Prostate gland (tissue), 2 donors: ENCODE measurements at regions not wholly inside any gene's neighbourhood (a gene's known extent, or its start where the extent isn't known, plus 50 kb on each side); places are given as distances from the start of the nearest gene placed in this dataset.

Experiments used
- DNase-seq: peaks from one replicate; pipeline ENCODE4 v3.0.0-alpha.2; 2019; ENCODE audit warnings: low spot score
- H3K27ac ChIP-seq, 2 donors: fragments of 200-600 bp; sonication (generic); 2 replicates each; pipeline ENCODE4 v1.5.1; 2017 to 2019
- H3K27me3 ChIP-seq: fragments of 200-600 bp; sonication (generic); replicated peaks from 2 replicates; pipeline ENCODE4 v1.5.1; 2019; ENCODE audit not compliant: insufficient read depth
- H3K36me3 ChIP-seq, 2 donors: fragments of 200-600 bp; sonication (generic); 1 replicate in 1 of 2; 2 replicates in 1 of 2; pipeline versions ENCODE4 v1.5.1 to v1.8.1; 2017 to 2019
- H3K4me1 ChIP-seq: fragments of 200-600 bp; sonication (generic); replicated peaks from 2 replicates; pipeline ENCODE4 v1.5.1; 2019
- H3K4me3 ChIP-seq, 2 donors: fragments of 200-600 bp; sonication (generic); 2 replicates each; pipeline ENCODE4 v1.5.1; 2017 to 2019
- H3K9me3 ChIP-seq: fragments of 200-600 bp; sonication (generic); 2 replicates; pipeline ENCODE4 v1.5.1; 2017
- CTCF ChIP-seq, 4 experiments: fragments of 200-600 bp in 2 of 4; fragments of 450-650 bp in 2 of 4; sonication (generic) in 2 of 4; IDR thresholded peaks; 1 replicate in 3 of 4; 2 replicates in 1 of 4; pipeline ENCODE4 v1.5.1; 2016 to 2019; ENCODE audit warnings: antibody characterized with exemption in 4 of 4, mild to moderate bottlenecking in 2 of 4, moderate library complexity in 2 of 4
- POLR2A ChIP-seq: fragments of 450-650 bp; IDR thresholded peaks from one replicate; pipeline ENCODE4 v1.6.1; 2016; ENCODE audit warnings: antibody characterized with exemption, mild to moderate bottlenecking
- POLR2AphosphoS5 ChIP-seq: sonication (generic); formaldehyde crosslinking; IDR thresholded peaks from one replicate; pipeline ENCODE4 v1.6.1; 2017; ENCODE audit warnings: antibody characterized with exemption
- WGBS: methylation state at CpG from one replicate; pipeline ENCODE4 v1.1.5; 2018; 5-methylcytosine and 5-hydroxymethylcytosine counted together
- intact Hi-C: fragments of 100-400 bp; cut with DNase I; formaldehyde crosslinking; loops from one replicate; pipeline ENCODE4 v1.14.2; 2022

DNA sequence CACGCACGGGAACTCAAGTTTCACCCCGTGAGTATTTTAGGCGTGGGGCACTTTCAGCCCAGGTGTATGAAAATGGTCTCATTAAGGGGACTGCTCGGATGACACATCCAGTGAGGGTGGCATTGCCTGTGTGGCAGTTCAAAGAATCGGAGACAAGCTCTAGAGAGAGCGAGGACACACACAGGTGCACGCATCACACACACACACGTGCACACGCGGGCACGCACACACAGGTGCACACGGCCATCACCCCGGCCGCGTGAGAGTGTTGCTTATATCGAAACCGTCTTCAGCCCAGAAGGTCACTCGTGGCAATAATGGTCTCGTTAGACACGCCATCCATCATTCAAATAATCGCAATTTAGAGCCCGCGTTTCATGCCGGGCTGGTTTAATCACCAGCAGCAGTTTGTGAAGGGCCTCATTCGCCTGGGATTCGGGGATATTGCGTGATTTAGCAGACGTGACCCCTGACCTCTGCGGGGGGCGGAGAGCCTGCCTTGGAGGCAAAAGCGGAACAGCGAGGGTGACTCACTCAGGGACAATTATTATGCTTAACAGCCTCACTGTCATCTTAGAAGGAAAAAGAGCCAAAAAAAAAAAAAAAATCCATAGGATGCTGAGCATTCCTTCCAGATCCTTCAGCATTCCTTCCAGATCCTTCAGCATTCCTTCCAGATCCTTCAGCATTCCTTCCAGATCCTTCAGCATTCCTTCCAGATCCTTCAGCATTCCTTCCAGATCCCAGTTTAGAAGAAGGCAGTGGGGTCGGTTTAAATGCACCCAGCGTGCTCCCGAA, 89.4 kb upstream of the PPP2R3B start:
- no peak for TF ChIP-seq CTCF (IDR thresholded peaks at IDR 0.05)
- no peak for TF ChIP-seq POLR2A
- no peak for TF ChIP-seq POLR2AphosphoS5

GRCh38 chrX:476724-477075, 90.0 kb upstream of the PPP2R3B start:
- Histone ChIP-seq H3K27me3 (no peaks in the 10 kb centered on the region), H3K9me3 (no peaks in the 10 kb centered on the region), H3K4me3 (no peak overlapping the region), H3K4me1 (no peaks in the 10 kb centered on the region), H3K36me3 (no peaks in the 10 kb centered on the region), H3K27ac (no peak overlapping the region)
- intact Hi-C loops, result no loop called here
- no peak for TF ChIP-seq POLR2A
- TF ChIP-seq POLR2AphosphoS5, result no peak
- TF ChIP-seq CTCF (IDR thresholded peaks at IDR 0.05), result no peak
- 84% methylated on average over 21 of the region's 21 CpGs for WGBS
- DNase-seq, result no peak

More for the DNA sequence above, 89.4 kb upstream of the PPP2R3B start:
- DNase-seq, result no peak
- H3K36me3 ChIP-seq, result no peaks in the 10 kb centered on the region
- no peaks in the 10 kb centered on the region for H3K9me3 ChIP-seq
- H3K4me3 ChIP-seq, result no peak overlapping the region
- WGBS, result 77% methylated on average over 36 of the region's 36 CpGs
- H3K27ac ChIP-seq, result no peak overlapping the region
- no peaks in the 10 kb centered on the region for H3K4me1 ChIP-seq
- H3K27me3 ChIP-seq, result no peaks in the 10 kb centered on the region
- intact Hi-C loops, result no loop called here

GRCh38 chrX:477441-478012, 90.8 kb upstream of the PPP2R3B start:
- Histone ChIP-seq H3K36me3 (no peaks in the 10 kb centered on the region), H3K27ac (no peak overlapping the region), H3K4me1 (no peaks in the 10 kb centered on the region), H3K4me3 (no peak overlapping the region), H3K9me3 (no peaks in the 10 kb centered on the region), H3K27me3 (no peaks in the 10 kb centered on the region)
- TF ChIP-seq CTCF (IDR thresholded peaks at IDR 0.05) (no peak), POLR2AphosphoS5 (no peak), POLR2A (no peak)
- no peak for DNase-seq
- 72% methylated on average over 18 of the region's 18 CpGs for WGBS
- intact Hi-C loops, result no loop called here

- Histone ChIP-seq H3K9me3 (no peaks in the 10 kb centered on the region), H3K4me3 (no peak overlapping the region), H3K36me3 (no peaks in the 10 kb centered on the region), H3K4me1 (no peaks in the 10 kb centered on the region), H3K27me3 (no peaks in the 10 kb centered on the region), H3K27ac (no peak overlapping the region)
- 93% methylated on average over 20 of the region's 20 CpGs for WGBS
- intact Hi-C loops, result no loop called here
- no peak for DNase-seq
- no peak for TF ChIP-seq POLR2A
- TF ChIP-seq CTCF (IDR thresholded peaks at IDR 0.05), result no peak
- TF ChIP-seq POLR2AphosphoS5, result no peak
Observed at GRCh38 chrX:479273-479981, 92.7 kb upstream of the PPP2R3B start.
